Activated CD8-positive, alpha-beta memory T cell treated with anti-CD3 and anti-CD28 coated beads, Interleukin-2, amount 50 U/mL, for 24 hours (primary cell): ENCODE measurements at regions not wholly inside any gene's neighbourhood (a gene's known extent, or its start where the extent isn't known, plus 50 kb on each side); places are given as distances from the start of the nearest gene placed in this dataset.
"Not testable (repeated sequence)": the region's sequence is repeated elsewhere in the genome, so short reads cannot be mapped to it uniquely, and the experiment has no call there.

Experiments
- DNase-seq: peaks from one replicate; pipeline ENCODE4 v3.0.0-alpha.2; 2020; ENCODE audit errors: extremely low read depth

DNA sequence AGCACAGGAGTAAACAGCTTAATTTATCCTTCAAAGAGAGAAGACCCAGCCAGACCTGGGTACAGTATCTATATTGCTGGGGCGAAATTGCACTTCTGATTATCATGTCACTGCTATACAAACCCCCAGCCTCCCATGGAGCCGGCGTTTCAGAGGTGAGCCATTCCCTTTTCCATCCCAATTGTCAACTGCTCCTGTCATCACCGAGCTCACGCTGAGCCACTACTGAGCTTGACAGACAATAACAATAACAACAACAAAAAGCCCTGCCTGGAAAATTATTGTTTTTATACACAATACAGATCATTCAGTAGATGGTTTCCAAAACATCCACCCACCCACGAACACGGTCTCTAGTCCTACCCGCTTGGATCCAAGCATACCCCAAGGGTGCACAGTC lies 129.0 kb upstream of the JARID2 start:
- DNase-seq = no peak

DNA sequence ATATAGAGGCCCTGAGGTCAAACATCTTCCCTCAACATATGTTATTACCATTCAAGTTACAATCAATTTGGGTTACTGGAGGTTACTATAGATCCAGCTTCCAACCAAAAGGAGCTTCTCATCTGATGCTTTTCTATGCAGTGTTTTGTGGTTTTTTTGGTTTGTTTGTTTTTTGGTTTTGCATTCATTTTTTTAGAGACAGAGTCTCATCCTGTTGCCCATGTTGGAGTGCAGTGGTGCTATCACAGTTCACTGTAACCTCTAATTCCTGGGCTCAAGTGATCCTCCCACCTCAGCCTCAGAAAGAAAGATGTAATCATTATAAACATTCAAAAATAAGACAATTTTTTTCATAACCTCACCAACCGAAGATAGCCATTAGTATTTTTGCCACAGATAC lies 124.4 kb upstream of the JARID2 start:
- DNase-seq = no peak

DNA sequence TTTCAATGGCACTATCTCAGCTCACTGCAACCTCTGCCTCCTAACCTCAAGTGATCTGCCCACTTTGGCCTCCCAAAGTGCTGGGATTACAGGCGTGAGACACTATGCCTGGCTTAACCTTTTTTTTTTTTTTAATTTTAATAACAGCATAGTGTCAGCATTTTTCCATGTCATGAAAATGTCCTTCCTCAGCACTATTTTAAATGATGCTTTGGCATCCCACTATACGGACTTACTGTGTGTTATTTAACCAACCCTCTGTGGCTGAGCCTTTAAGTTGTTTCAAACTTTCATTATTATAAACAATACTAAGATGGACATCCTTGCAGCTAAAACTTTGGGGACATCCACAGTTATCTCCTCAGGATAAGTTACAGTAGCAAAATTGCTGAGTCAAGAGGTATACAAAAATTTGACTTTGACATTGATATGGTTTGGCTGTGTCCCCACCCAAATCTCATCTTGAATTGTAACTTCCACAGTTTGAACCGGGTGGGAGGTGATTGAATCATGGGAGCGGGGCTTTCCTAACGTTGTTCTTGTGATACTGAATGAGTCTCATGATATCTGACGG lies 123.8 kb upstream of the JARID2 start:
- no peak for DNase-seq

DNA sequence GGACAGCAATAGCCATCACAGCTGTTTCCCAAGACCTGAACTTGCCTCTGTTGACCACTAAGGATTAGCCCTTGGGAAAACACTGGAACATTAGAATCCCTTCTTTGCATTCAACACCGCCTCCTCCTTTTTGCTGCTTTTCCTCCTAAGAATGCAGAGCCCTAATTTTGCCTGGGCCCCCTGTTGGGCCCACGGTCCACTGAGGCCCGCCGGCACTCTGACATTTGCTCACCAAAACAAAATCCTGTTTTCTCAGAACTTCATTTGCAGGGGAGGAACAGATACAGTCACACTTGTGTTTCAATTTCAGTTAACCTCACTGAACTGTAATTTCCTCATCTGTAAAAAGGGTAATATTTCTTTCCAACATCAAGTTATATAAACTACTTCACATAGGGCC lies 116.0 kb upstream of the JARID2 start:
- DNase-seq = no peak

DNA sequence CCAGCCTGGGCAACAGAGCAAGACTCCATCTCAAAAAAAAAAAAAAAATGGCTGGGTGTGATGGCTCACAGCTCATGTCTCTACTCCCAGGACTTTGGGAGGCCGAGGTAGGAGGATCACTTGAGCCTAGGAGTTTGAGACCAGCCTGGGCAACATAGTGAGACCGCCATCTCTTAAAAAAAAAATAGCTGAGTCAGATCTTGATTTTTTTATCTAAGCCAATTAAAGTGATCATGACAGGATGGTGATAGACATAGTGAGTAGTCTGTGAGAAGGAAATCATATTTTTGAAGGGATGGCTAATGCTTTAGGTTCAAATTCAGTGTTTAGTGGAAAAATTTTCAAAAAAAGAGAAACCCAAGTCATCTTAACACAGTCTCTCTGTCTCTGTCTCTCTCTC lies 114.6 kb upstream of the JARID2 start:
- no peak for DNase-seq

DNA sequence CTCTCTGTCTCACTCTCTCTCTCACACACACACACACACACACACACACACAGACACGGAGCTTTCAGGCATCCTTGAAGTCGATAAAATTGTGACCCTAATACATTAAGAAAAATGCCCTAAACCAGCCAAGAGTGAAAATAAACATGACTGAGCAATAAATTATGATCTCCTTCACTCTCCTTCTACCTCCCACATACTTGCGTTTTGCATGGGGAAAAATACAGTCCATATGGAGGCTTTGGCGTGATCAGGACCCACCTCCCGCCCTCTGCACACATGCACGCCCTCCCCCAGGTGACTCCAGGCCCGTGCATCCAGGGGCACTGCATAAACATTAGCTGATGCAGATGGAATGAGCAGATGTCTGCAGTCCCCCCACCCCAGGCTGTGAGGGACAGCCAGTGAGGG lies 114.2 kb upstream of the JARID2 start:
- DNase-seq = no peak

DNA sequence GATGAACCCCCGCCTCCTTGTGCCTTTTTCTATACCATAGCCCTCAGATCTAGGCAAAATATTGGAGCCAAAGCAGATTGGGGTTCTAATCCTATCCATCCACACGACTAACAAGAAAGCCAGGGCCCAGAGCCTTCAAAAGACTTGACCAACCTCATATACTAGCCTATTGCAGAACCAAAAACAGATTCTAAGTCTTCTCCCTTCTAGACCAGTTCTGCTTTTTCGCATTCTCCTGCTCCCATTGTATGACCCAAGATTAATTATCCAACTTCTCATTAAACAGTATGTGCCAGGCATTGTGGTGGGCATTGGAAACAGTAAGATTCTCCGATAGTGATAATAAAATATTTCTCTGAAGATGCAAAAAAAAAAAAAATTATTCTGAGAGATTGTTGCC lies 113.7 kb upstream of the JARID2 start:
- no peak for DNase-seq

DNA sequence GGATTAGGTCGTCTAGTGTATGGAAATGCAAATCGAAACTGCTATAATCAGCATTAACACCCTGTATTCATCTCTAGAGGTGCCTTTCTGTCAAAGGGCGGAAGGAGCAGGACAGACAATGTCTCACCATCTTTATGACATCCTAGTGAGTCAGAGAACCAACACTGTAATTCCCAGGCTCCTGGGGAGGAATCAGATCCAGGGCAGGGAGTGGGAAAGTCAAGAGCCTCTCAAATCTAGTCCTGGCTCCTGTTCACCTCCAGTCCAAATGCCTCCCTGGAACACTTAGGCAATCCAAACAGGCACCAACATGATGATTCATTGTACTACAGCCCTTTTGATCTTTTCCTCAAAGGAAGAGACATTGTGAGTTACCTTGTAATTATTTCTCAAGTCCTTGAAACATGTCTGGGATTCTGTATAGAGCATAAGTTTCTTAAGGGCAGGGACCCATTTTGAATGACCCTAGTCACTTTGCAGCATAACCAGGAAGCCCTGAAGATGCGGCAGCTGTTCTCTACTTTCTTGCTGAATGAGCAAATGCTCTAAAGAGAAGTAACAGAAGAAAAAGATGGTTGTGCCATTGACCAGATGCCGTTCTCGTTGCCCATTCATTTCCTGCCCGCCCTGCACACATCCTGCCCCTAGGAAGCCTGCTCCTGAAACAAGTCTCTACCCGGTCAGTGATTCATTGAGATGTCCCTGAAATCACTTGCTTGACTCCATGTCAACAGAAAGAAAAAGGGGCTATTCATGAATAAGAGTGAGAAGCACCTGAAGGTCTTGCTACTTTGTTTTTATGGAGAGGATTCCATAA lies 112.8 kb upstream of the JARID2 start:
- no peak for DNase-seq

DNA sequence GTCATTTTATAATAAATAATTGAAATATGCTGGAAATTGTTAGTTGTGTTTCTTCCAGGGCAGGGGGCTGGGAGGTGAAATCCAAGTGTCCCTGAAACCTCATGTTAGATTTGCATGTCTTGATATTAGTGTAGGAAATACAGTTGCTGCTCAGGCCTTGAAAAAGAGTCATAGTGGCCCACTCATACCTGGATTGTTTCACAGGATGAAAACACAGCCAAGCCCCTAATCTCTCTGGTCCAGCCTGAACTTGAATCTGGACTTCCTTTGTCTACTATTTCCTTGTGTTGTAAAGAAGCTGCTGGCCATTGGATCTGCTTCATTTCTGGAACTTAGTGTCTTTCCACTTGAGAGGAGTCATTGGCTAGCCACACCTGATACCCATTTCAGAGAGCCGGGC lies 108.8 kb upstream of the JARID2 start:
- no peak for DNase-seq

DNA sequence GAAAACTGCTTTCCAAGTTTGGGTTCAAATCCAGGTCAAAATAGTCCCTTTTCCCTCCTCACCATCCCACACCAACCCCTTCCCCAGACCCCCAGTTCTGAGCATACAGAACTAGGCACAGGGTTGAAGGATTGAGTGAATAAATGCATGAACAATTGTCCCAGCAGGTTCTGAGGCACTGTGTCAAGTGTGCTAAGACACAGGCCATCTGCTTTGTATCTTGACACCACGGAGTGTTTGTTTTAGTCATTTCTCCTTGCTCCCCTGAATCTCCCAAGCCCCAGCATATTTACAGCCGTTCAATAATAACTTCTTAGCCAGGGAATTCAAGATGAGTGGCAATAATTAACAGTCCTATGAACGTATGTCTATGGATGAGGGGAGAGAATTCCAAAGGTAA lies 102.8 kb upstream of the JARID2 start:
- no peak for DNase-seq

DNA sequence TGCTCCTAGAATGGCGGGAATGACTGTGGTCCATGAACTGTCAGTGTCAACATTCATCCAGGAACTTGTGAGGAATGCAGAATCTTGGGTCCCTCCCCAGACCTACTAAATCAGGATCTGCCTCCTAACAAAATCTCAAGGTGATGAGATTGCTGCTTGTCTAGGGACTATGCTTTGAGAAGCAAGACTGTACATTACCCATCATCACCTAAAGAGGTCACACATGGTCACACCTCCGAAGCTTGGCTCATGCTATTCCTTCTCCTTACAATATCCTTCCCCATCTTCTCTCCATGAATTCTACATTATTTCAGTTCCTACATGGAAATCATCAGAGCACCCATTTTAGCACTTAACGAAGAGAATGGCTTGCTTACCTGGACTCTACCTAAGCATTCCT lies 102.3 kb upstream of the JARID2 start:
- DNase-seq = no peak

DNA sequence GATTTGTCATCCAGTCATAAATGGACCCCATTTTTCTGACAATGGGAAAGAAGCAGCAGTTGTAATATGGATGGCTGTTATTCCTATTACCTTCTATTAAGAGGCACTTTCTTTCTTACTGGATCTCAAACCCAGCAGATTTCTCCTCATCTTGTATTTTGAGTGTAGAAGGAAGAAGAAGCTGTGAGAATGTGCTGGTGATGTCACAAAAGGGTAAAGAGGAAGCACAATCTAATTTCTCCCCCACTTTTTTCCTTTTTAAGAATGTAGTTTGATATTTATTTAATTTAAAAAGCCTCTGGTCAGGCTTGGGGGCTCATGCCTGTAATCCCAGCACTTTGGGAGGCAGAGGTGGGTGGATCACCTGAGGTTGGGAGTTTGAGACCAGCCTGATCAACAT lies 100.0 kb upstream of the JARID2 start:
- DNase-seq = no peak

DNA sequence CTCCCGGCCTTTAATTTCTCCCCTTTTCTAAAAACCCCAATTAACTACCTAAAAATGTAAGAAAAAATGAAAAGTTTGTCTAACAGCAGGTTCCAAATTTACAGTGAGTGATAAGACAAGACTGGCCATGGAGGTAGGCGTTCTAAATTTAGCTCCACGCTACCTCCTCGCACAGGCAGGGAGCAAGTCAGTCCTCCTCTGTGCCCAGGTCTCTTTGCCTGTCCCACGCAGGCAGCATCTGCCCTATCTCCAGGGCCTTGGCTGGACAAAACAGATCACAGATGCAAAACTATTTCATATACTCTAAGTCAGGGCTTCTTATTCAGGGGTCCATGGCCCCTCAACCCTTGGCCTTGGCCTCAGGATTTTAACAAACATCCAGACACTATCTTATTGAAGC lies 98.0 kb upstream of the JARID2 start:
- DNase-seq = no peak

DNA sequence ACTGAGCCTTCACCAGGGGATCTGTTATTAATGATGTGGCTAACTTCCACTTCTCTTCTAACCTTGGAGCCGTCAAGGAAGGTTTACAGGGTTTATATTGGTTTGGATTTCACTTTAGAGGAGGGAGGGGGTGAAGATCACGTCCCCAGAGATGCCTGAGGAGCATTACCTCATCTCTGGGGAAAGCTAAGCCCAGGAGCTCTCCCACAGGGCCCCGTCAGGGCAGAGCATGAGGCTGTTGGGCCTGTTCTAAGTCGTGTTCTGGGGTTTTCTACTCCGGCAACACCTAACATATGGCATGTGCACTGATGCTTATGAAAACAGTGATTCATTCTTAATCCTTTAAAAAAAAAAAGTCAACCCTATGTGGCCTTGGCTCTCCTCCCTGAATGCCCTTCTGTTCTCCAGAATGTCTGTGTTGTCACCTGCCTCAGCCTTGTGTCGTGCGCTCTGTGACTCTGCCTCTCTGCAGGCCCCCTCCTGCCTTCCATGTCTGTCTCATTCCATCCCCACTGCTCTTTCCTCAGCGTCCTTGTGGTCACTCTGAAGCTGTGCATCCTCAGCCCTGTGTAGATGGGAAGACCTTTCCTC lies 97.4 kb upstream of the JARID2 start:
- no peak for DNase-seq

DNA sequence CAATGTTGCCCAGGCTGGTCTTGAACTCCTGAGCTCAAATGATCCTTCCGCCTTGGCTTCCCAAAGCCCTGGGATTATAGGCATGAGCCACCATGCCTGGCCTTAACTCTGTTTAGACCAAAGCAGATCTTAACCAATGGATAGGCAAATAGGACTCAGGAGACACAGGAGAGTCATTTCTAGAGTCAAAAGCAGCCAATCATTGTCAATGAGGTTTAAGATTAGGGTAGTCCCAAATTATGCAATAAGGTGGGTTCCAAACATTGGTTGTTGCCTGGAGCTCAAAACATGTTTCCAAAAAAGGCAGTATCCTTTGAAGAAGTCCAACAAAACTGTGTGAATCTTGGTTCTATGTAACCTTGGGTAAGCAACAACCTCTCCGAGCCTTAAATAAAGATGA lies 95.7 kb upstream of the JARID2 start:
- DNase-seq = no peak

DNA sequence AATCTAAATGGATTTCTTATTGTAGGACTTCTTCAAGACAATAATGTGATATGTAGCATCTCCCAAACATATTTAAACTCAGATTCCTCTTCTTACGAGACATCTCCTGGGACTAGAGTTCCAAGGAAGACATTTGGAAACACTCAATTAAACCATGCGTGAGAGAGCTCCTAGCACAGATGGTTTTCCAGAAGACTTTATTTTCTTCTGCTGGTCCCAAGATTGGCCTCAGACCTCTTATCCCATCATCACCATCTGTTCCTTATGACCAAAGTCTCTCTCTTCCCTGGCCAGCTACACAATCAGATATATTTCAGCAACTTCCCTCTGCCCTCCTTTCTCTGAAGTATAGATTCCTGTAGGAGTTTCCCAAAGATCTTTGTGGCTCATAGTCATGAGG lies 93.2 kb upstream of the JARID2 start:
- DNase-seq = no peak

DNA sequence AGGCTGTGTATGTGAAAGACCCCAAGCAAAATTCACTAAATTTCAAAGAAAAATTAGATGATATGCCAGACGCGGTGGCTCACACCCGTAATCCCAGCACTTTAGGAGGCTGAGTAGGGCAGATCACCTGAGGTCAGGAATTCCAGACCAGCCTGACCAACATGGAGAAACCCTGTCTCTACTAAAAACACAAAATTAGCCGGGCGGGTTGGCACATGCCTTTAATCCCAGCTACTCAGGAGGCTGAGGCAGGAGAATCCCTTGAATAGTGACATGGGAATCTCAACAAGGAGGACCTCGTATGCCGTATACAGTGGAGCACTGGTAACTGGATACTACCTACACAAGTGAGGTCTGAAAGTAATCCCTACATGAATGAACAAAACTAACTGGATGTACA lies 92.7 kb upstream of the JARID2 start:
- no peak for DNase-seq

DNA sequence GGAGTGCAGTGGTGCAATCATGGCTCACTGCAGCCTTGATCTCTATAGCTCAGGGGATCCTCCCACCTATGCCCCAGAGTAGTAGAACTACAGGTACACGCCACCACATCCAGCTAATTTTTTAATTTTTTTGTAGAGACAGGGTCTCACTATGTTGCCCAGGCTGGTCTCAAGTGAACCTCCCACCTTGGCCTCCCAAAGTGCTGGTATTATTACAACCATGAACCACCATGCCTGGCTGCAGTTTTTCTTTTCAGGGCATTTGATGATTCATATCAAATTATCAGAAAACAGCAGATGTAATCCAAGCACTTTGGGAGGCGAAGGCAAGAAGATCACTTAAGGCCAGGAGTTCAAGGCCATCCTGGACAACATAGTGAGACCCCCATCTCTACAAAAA lies 88.4 kb upstream of the JARID2 start:
- DNase-seq = no peak

DNA sequence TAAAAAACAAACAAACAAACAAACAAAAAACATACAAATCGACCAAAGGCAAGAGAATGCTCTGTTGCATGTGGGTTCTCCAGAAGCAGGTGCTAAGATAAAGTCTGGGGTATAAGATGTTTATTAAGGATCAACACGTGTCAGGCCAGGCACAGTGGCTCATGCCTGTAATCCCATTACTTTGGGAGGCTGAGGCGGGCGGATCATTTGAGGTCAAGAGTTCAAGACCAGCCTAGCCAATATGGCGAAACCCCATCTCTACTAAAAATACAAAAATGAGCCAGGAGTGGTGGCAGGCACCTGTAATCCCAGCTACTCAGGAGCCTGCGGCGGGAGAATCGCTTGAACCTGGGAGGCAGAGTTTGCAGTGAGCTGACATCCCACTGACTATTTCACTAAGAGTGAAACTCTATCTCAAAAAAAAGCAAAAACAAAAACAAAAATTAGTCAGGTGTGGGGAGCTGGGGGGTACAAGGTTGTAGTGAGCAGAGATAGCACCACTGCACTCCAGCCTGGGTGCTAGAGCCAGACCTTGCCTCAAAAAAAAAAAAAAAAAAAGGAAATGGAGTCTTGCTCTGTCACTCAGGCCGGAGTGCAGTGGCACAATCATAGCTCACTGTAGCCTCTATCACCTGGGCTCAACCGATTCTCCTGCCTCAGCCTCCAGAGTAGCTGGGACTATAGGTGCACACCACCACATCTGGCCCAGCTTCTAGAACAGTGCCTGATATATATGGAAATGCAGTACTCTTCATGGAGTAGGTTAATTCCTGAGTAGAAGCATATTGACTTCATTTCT lies 86.8 kb upstream of the JARID2 start:
- no peak for DNase-seq

DNA sequence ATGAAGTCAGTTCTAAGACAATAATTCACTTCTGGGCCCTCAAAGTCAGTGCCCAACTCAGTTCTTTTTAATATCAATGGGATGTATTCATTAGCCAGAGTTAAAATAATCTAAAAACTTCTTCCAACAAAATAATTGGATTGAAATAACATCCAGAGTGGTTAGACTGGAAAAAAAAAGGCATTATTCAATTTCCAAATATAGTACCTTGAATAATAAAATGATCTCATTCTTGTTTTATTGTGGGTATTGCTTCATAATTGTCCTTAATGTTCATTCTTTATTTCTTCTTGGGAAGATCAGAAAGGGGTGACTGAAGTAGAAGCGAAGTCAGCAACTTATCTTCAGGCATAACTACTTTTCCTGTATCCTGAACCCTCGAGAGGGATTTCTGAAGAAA lies 85.1 kb upstream of the JARID2 start:
- DNase-seq = no peak

DNA sequence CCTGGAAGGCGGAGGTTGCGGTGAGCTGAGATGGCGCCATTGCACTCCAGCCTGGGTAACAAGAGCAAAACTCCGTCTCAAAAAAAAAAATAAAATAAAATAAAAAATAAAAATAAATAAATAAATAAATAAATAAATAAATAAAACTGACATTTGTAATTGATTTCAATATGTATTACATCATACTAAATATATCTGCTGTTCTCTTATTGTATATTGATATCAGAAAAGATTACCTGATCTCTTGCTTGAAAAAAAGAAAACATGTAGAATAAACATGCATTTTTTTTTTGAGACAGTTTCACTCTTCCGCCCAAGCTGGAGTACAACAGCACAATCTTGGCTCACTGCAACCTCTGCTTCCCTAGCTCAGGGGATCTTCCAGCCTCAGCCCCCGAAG lies 81.0 kb upstream of the JARID2 start:
- DNase-seq = not testable (repeated sequence)

DNA sequence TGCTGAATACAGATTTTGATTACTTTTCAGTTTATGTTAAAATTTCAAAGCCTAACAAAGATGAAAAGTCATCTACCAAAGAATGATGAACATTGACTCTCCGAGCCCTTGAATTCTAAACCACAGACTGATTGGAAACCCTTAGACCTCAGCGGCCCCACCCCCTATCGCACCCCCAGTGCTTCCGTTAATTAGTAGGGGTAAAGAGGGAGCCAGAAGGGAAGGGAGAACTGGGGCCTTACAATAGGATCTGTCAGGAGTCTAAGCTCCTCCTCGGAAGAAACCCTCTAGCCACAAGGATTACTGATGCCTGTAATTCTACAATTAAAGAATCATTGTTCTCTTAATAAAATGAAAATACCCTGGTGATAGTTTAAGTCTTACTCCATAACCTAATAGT lies 79.7 kb upstream of the JARID2 start:
- no peak for DNase-seq

DNA sequence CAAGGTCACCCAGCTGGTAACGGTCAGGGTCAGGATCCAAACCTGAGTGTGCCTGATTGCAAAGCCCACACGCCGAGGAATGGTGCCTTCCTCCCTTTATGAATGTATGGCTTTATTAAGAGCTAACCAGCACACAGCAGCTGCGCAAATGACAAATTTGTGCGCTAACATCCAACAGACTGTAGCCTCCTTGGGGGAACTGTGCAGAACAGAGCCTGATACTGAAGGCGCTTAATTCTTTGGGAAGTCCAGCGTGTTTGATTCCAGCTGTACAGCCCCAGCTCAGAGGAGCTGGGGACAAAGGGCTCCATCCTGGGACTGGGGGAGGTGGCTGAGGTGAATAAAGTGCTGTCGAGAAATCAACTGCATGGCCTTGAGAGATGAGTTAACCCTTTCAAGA lies 75.7 kb upstream of the JARID2 start:
- no peak for DNase-seq
